ENCODE measurements at regions not wholly inside any gene's neighbourhood (a gene's known extent, or its start where the extent isn't known, plus 50 kb on each side); places are given as distances from the start of the nearest gene placed in this dataset.

GRCh38 chr15:29208836-29209235 is 60.8 kb downstream of the NSMCE3 start:
- Histone ChIP-seq H3K4me1 (ENCODE audit: insufficient read depth, low read length) (peaks cover 8% of the 10 kb centered on the region; the same call in 1 of the 2 replicates), H3K9me3 (ENCODE audit: insufficient read depth, low read depth, low read length) (no peaks in the 10 kb centered on the region), H3K36me3 (ENCODE audit: insufficient read depth, low read depth, low read length) (no peaks in the 10 kb centered on the region), H3K27ac (ENCODE audit: low read length) (no peak overlapping the region), H3K27me3 (ENCODE audit: insufficient read depth, low read length) (no peaks in the 10 kb centered on the region), H3K4me3 (ENCODE audit: low read length) (no peak overlapping the region), H3K9ac (ENCODE audit: low read depth, low read length) (no peak overlapping the region)

DNA sequence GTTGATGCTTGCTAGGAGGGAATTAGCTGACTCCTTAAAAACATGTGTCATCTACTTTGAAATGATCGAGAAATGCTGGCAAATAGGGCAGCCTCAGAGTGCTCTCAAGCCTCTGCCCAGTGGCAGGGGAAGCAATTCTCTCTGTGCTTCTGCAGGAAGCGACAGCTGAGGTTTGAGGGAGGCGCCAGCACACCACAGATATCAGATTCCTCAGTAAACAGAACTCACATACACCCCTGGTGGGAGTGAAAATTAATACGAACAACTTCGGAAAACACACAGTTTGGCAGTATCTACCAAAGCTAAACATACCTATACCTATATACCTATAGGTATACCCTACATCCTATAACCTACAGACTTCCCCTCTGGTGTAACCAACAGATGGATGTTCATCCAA is 61.3 kb downstream of the NSMCE3 start:
- Histone ChIP-seq H3K4me1 (ENCODE audit: insufficient read depth, low read length) (peaks cover 8% of the 10 kb centered on the region; the same call in 1 of the 2 replicates), H3K4me3 (ENCODE audit: low read length) (no peak overlapping the region), H3K36me3 (ENCODE audit: insufficient read depth, low read depth, low read length) (no peaks in the 10 kb centered on the region), H3K9me3 (ENCODE audit: insufficient read depth, low read depth, low read length) (no peaks in the 10 kb centered on the region), H3K27me3 (ENCODE audit: insufficient read depth, low read length) (no peaks in the 10 kb centered on the region), H3K9ac (ENCODE audit: low read depth, low read length) (no peak overlapping the region), H3K27ac (ENCODE audit: low read length) (no peak overlapping the region)

- no peaks in the 10 kb centered on the region for H3K27me3 ChIP-seq (ENCODE audit: insufficient read depth, low read length)
- H3K27ac ChIP-seq (ENCODE audit: low read length), result no peak overlapping the region
- H3K9me3 ChIP-seq (ENCODE audit: insufficient read depth, low read depth, low read length), result no peaks in the 10 kb centered on the region
- peaks cover 8% of the 10 kb centered on the region; the same call in 1 of the 2 replicates for H3K4me1 ChIP-seq (ENCODE audit: insufficient read depth, low read length)
- H3K36me3 ChIP-seq (ENCODE audit: insufficient read depth, low read depth, low read length), result no peaks in the 10 kb centered on the region
- H3K4me3 ChIP-seq (ENCODE audit: low read length), result no peak overlapping the region
- no peak overlapping the region for H3K9ac ChIP-seq (ENCODE audit: low read depth, low read length)
Measured at GRCh38 chr15:29207758-29208108, 61.9 kb downstream of the NSMCE3 start.

GRCh38 chr15:29207027-29207757 is 62.4 kb downstream of the NSMCE3 start:
- H3K36me3 ChIP-seq (ENCODE audit: insufficient read depth, low read depth, low read length), result no peaks in the 10 kb centered on the region
- peaks cover 8% of the 10 kb centered on the region; the same call in 1 of the 2 replicates for H3K4me1 ChIP-seq (ENCODE audit: insufficient read depth, low read length)
- H3K4me3 ChIP-seq (ENCODE audit: low read length), result no peak overlapping the region
- H3K27me3 ChIP-seq (ENCODE audit: insufficient read depth, low read length), result no peaks in the 10 kb centered on the region
- no peaks in the 10 kb centered on the region for H3K9me3 ChIP-seq (ENCODE audit: insufficient read depth, low read depth, low read length)
- H3K9ac ChIP-seq (ENCODE audit: low read depth, low read length), result no peak overlapping the region
- H3K27ac ChIP-seq (ENCODE audit: low read length), result no peak overlapping the region

GRCh38 chr15:29205186-29205585 is 64.4 kb downstream of the NSMCE3 start:
- Histone ChIP-seq H3K9ac (ENCODE audit: low read depth, low read length) (no peak overlapping the region), H3K4me3 (ENCODE audit: low read length) (no peak overlapping the region), H3K4me1 (ENCODE audit: insufficient read depth, low read length) (peaks cover 8% of the 10 kb centered on the region; the same call in 1 of the 2 replicates), H3K36me3 (ENCODE audit: insufficient read depth, low read depth, low read length) (no peaks in the 10 kb centered on the region), H3K27ac (ENCODE audit: low read length) (no peak overlapping the region), H3K9me3 (ENCODE audit: insufficient read depth, low read depth, low read length) (no peaks in the 10 kb centered on the region), H3K27me3 (ENCODE audit: insufficient read depth, low read length) (no peaks in the 10 kb centered on the region)

- H3K9ac ChIP-seq (ENCODE audit: low read depth, low read length), result no peak overlapping the region
- H3K4me3 ChIP-seq (ENCODE audit: low read length), result no peak overlapping the region
- H3K36me3 ChIP-seq (ENCODE audit: insufficient read depth, low read depth, low read length), result no peaks in the 10 kb centered on the region
- no peaks in the 10 kb centered on the region for H3K27me3 ChIP-seq (ENCODE audit: insufficient read depth, low read length)
- no peak overlapping the region for H3K27ac ChIP-seq (ENCODE audit: low read length)
- H3K9me3 ChIP-seq (ENCODE audit: insufficient read depth, low read depth, low read length), result no peaks in the 10 kb centered on the region
- H3K4me1 ChIP-seq (ENCODE audit: insufficient read depth, low read length), result peaks cover 8% of the 10 kb centered on the region; the same call in 1 of the 2 replicates
Measured at GRCh38 chr15:29204369-29204755, 65.3 kb downstream of the NSMCE3 start.

DNA sequence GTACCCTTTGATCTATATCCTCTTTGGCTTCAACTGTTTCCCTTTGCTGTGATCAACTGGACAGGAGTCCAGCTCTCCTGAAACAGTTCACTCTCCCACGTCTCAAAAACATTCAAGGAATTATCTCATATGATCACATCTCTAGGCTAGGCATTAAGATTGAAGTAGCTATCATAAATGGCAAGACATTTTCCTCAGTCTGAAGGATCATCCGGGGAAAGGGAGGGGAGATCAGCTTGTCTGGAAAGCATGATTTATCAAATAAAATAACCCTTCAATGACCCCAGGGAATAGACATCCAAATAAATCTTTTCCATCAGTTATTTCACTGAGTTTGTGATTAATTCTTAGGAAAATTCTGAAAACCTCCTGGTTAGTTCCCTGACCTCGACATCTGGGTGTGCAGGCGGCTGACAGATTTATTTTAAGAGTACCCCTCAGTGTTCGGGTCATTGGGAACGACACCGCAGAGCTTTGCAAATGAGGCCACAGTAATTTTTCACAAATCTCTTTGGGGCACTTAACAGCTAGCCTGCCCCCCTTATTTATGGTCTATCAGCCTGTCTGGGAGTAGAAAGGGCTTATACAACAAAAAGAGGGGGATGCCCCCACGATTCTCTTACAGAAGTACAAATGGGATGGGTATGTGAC is 65.8 kb downstream of the NSMCE3 start:
- no peaks in the 10 kb centered on the region for H3K9me3 ChIP-seq (ENCODE audit: insufficient read depth, low read depth, low read length)
- no peaks in the 10 kb centered on the region for H3K36me3 ChIP-seq (ENCODE audit: insufficient read depth, low read depth, low read length)
- no peak overlapping the region for H3K9ac ChIP-seq (ENCODE audit: low read depth, low read length)
- H3K27ac ChIP-seq (ENCODE audit: low read length), result no peak overlapping the region
- H3K4me3 ChIP-seq (ENCODE audit: low read length), result no peak overlapping the region
- peaks cover 8% of the 10 kb centered on the region; the same call in 1 of the 2 replicates for H3K4me1 ChIP-seq (ENCODE audit: insufficient read depth, low read length)
- H3K27me3 ChIP-seq (ENCODE audit: insufficient read depth, low read length), result no peaks in the 10 kb centered on the region

- Histone ChIP-seq H3K4me3 (ENCODE audit: low read length) (peak overlapping the region; percentile 30; the same call in 1 of the 2 replicates), H3K36me3 (ENCODE audit: insufficient read depth, low read depth, low read length) (no peaks in the 10 kb centered on the region), H3K27ac (ENCODE audit: low read length) (no peak overlapping the region), H3K4me1 (ENCODE audit: insufficient read depth, low read length) (peaks cover 11% of the 10 kb centered on the region), H3K27me3 (ENCODE audit: insufficient read depth, low read length) (no peaks in the 10 kb centered on the region), H3K9me3 (ENCODE audit: insufficient read depth, low read depth, low read length) (no peaks in the 10 kb centered on the region), H3K9ac (ENCODE audit: low read depth, low read length) (no peak overlapping the region)
Measured at GRCh38 chr15:29196722-29197121, 72.9 kb downstream of the NSMCE3 start.

DNA sequence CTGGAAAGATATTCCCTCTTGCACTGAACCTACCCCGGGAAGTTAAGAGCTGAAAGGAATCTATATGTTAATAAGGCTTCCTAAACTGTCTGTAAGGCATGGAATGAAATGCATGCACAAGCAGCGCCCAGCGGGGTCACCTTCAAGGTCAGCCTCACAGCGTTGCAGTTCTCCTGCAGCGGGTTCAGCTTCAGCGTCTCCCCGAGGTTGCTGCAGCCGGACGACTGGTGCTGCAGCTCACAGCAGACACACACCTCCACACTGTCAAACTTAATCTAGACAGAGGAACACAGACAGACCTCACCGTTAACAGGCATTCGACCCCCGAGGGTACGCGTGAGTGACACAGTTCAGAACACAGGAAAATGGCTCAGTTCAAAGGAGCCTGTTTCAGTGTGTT is 73.3 kb downstream of the NSMCE3 start:
- Histone ChIP-seq H3K4me1 (ENCODE audit: insufficient read depth, low read length) (peaks cover 11% of the 10 kb centered on the region), H3K27ac (ENCODE audit: low read length) (no peak overlapping the region), H3K9ac (ENCODE audit: low read depth, low read length) (no peak overlapping the region), H3K27me3 (ENCODE audit: insufficient read depth, low read length) (no peaks in the 10 kb centered on the region), H3K4me3 (ENCODE audit: low read length) (peak overlapping the region; percentile 30; the same call in 1 of the 2 replicates), H3K9me3 (ENCODE audit: insufficient read depth, low read depth, low read length) (no peaks in the 10 kb centered on the region), H3K36me3 (ENCODE audit: insufficient read depth, low read depth, low read length) (no peaks in the 10 kb centered on the region)

DNA sequence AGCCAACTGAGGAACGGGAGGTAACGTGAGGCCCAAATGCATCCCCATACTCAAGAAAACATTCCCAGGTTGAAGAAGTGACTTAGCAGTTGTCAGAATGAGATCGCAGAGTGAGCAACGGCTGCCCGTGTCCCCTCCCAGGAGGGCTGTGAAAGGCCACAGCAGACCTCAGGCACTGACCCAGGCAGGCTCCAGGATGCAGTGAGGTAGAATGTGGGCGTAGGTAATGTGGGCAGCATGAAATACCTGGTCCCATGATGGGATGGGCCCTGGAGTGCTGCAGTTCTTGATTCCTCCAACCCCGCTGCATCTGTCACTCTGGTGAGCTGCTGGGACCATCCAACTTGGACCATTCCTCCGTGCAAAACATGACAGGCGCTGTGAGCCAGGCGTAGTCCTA is 74.8 kb downstream of the NSMCE3 start:
- no peak overlapping the region for H3K27ac ChIP-seq (ENCODE audit: low read length)
- no peak overlapping the region for H3K9ac ChIP-seq (ENCODE audit: low read depth, low read length)
- no peaks in the 10 kb centered on the region for H3K27me3 ChIP-seq (ENCODE audit: insufficient read depth, low read length)
- no peaks in the 10 kb centered on the region for H3K9me3 ChIP-seq (ENCODE audit: insufficient read depth, low read depth, low read length)
- no peak overlapping the region for H3K4me3 ChIP-seq (ENCODE audit: low read length)
- no peaks in the 10 kb centered on the region for H3K36me3 ChIP-seq (ENCODE audit: insufficient read depth, low read depth, low read length)
- H3K4me1 ChIP-seq (ENCODE audit: insufficient read depth, low read length), result peaks cover 11% of the 10 kb centered on the region

DNA sequence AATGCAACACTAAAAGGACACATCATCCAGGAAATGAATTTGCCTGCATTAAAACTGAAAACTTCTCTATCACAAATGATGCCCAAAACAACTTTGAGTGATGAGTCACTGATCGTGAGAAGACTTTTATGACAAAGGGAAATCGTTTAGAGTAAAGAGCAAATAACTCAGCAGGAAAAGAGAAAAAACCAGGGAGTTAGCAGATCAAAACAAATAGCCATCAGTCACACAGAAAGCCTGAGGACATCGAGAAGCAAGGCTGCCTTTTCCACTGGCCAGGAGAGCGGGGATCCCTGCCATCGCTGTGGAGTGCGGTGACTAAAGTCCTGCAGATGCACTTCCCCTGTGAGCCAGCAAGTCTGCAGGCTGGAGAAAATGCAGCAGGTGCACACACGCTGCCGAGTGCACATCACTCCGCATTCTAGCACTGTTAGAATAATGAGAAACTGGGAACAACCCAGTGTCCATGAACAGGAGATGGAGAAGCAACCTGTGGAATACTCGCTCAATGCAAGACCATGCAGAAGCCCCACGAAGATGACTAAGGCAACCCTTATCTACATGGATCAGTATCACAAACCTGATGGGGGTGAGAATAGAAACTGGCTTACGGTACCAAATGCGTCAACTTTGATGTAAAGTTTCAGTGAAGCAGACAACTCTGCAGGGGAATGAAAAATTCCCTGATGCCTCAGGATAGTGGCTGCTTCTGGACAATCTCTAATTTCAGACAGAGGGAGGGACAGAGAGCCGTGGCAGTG is 86.4 kb downstream of the NSMCE3 start:
- Histone ChIP-seq H3K4me3 (ENCODE audit: low read length) (no peak overlapping the region), H3K27me3 (ENCODE audit: insufficient read depth, low read length) (no peaks in the 10 kb centered on the region)

More for the DNA sequence above, 86.4 kb downstream of the NSMCE3 start:
- Histone ChIP-seq H3K27ac (ENCODE audit: low read length) (no peak overlapping the region), H3K36me3 (ENCODE audit: insufficient read depth, low read depth, low read length) (no peaks in the 10 kb centered on the region), H3K9ac (ENCODE audit: low read depth, low read length) (no peak overlapping the region), H3K9me3 (ENCODE audit: insufficient read depth, low read depth, low read length) (no peaks in the 10 kb centered on the region), H3K4me1 (ENCODE audit: insufficient read depth, low read length) (no peaks in the 10 kb centered on the region)
